ENCODE measurements at regions not wholly inside any gene's neighbourhood (a gene's known extent, or its start where the extent isn't known, plus 50 kb on each side); places are given as distances from the start of the nearest gene placed in this dataset.
"Not testable (repeated sequence)": the region's sequence is repeated elsewhere in the genome, so short reads cannot be mapped to it uniquely, and the experiment has no call there.

- POLR2A ChIA-PET (ENCODE audit: low non-redundant PET); H3K27ac ChIP-seq (ENCODE audit: low read depth, low read length, poor library complexity, severe bottlenecking); H3K4me3 ChIP-seq (ENCODE audit: low read depth, low read length, poor library complexity, severe bottlenecking); CTCF ChIA-PET; BruUV-seq (replicated peaks); intact Hi-C loops (cut with micrococcal nuclease; ENCODE audit: unreplicated experiment); DNase-seq (ENCODE audit: low spot score); H3K36me3 ChIP-seq (ENCODE audit: insufficient read depth, low read length, poor library complexity, severe bottlenecking); H3K27me3 ChIP-seq (replicated peaks; ENCODE audit: insufficient read depth, low read depth, low read length, poor library complexity); H3K4me1 ChIP-seq (ENCODE audit: insufficient read depth, low read length, poor library complexity, severe bottlenecking); H3K9me3 ChIP-seq (ENCODE audit: low read depth, low read length, poor library complexity, severe bottlenecking): not testable (repeated sequence)
Measured at GRCh38 chr15:44817797-44818196, 81.5 kb downstream of the TRIM69 start.

- CTCF ChIA-PET: not testable (repeated sequence)
Measured at GRCh38 chr15:44819331-44819987, 83.1 kb downstream of the TRIM69 start.

GRCh38 chr15:44820535-44820934, 84.2 kb downstream of the TRIM69 start:
- BruUV-seq (replicated peaks); H3K36me3 ChIP-seq (ENCODE audit: insufficient read depth, low read length, poor library complexity, severe bottlenecking); H3K9me3 ChIP-seq (ENCODE audit: low read depth, low read length, poor library complexity, severe bottlenecking); H3K4me1 ChIP-seq (ENCODE audit: insufficient read depth, low read length, poor library complexity, severe bottlenecking); CTCF ChIA-PET; H3K27me3 ChIP-seq (replicated peaks; ENCODE audit: insufficient read depth, low read depth, low read length, poor library complexity); intact Hi-C loops (cut with micrococcal nuclease; ENCODE audit: unreplicated experiment); DNase-seq (ENCODE audit: low spot score); H3K4me3 ChIP-seq (ENCODE audit: low read depth, low read length, poor library complexity, severe bottlenecking); POLR2A ChIA-PET (ENCODE audit: low non-redundant PET); H3K27ac ChIP-seq (ENCODE audit: low read depth, low read length, poor library complexity, severe bottlenecking): not testable (repeated sequence)

More at GRCh38 chr15:44819331-44819987, 83.1 kb downstream of the TRIM69 start:
- POLR2A ChIA-PET (ENCODE audit: low non-redundant PET); H3K9me3 ChIP-seq (ENCODE audit: low read depth, low read length, poor library complexity, severe bottlenecking); intact Hi-C loops (cut with micrococcal nuclease; ENCODE audit: unreplicated experiment); DNase-seq (ENCODE audit: low spot score); H3K4me3 ChIP-seq (ENCODE audit: low read depth, low read length, poor library complexity, severe bottlenecking); H3K27ac ChIP-seq (ENCODE audit: low read depth, low read length, poor library complexity, severe bottlenecking); H3K4me1 ChIP-seq (ENCODE audit: insufficient read depth, low read length, poor library complexity, severe bottlenecking); H3K36me3 ChIP-seq (ENCODE audit: insufficient read depth, low read length, poor library complexity, severe bottlenecking); BruUV-seq (replicated peaks); H3K27me3 ChIP-seq (replicated peaks; ENCODE audit: insufficient read depth, low read depth, low read length, poor library complexity): not testable (repeated sequence)

DNA sequence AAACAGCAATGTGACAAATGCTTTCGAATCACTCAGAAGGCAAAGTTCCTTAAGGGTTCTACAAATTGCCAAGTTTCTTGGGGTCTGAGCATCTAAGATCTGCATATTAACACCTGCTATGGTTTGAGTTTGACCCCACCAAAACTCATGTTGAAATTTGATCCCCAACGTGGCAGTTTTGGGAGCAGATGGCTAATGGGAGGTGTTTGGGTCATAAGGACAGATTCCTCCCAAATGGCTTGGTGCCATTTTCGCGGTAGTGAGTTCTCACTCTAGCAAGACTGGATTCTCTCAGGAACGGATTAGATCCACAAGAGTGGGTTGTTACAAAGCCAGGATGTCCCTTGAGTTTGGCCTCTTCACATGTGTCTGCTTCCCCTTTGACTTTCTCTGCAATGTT, 84.6 kb downstream of the TRIM69 start:
- CTCF ChIA-PET; H3K27ac ChIP-seq (ENCODE audit: low read depth, low read length, poor library complexity, severe bottlenecking): not testable (repeated sequence)

DNA sequence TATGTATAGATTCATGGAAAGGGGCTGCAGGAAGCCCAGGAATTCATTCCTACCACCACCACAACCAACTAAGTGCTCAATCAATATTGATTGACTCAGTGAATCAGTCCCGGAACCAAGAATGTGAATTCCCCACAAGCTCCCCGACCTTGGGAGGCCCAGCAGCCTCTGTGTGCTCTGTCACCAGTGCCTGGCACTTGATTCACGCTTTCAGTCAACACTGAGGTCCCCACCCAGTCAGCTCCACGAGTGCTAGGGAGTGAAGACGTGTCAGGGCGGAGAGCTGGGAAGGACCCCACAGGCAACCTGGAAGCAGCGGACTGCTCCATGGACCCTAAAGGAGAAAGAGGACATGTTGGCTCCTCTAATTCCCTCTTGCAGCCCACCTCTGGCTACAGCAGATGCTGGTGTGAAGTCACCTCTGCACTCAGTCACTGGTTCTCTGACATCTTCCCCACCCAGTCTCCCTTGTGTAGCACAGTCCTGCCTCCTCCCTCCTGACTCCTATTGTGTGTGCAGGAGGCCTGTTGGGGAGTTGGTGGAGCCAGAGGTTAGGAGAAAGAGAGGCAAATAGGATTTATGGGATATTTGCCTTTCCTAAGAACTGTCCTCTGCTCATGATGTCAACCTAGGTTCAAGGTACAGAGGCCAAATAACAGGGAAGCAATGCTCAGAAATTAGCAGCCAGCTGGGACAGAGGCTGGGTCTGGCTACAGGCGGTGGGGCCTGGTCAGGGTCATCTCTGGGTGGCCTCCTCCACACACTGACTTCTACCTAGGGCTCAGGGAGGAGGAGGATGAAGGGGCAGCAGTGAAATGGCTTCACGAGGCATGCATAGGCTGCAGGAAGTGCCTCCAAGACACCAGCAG, 88.2 kb downstream of the TRIM69 start:
- H3K9me3 ChIP-seq (ENCODE audit: low read depth, low read length, poor library complexity, severe bottlenecking); POLR2A ChIA-PET (ENCODE audit: low non-redundant PET); H3K27ac ChIP-seq (ENCODE audit: low read depth, low read length, poor library complexity, severe bottlenecking); intact Hi-C loops (cut with micrococcal nuclease; ENCODE audit: unreplicated experiment); H3K27me3 ChIP-seq (replicated peaks; ENCODE audit: insufficient read depth, low read depth, low read length, poor library complexity); H3K36me3 ChIP-seq (ENCODE audit: insufficient read depth, low read length, poor library complexity, severe bottlenecking); BruUV-seq (replicated peaks); CTCF ChIA-PET; H3K4me3 ChIP-seq (ENCODE audit: low read depth, low read length, poor library complexity, severe bottlenecking); DNase-seq (ENCODE audit: low spot score); H3K4me1 ChIP-seq (ENCODE audit: insufficient read depth, low read length, poor library complexity, severe bottlenecking): not testable (repeated sequence)

More for the DNA sequence above, 84.6 kb downstream of the TRIM69 start:
- BruUV-seq (replicated peaks); H3K9me3 ChIP-seq (ENCODE audit: low read depth, low read length, poor library complexity, severe bottlenecking); intact Hi-C loops (cut with micrococcal nuclease; ENCODE audit: unreplicated experiment); H3K27me3 ChIP-seq (replicated peaks; ENCODE audit: insufficient read depth, low read depth, low read length, poor library complexity); H3K4me3 ChIP-seq (ENCODE audit: low read depth, low read length, poor library complexity, severe bottlenecking); H3K4me1 ChIP-seq (ENCODE audit: insufficient read depth, low read length, poor library complexity, severe bottlenecking); POLR2A ChIA-PET (ENCODE audit: low non-redundant PET); DNase-seq (ENCODE audit: low spot score); H3K36me3 ChIP-seq (ENCODE audit: insufficient read depth, low read length, poor library complexity, severe bottlenecking): not testable (repeated sequence)

DNA sequence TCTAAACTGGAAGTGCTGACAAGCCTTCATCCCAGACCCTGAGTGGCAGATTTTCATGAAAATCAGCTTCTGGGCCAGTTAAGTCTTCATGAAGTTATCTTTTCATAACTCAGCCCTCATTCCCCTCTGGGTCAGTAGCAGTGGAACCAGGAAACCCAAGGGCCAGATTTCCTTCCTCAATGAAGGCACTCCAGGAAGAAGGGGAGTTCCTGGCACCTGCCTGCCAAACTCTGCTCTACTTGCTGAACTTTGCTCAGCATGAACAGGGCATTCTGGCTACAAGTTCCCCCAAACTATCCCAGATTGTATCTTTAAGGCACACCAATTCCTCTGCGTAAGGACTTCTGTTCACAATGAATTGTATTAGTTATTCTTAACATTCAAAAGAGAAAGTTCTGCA, 90.3 kb downstream of the TRIM69 start:
- TSS peak; percentile 99 for BruUV-seq (replicated peaks)

GRCh38 chr15:44828229-44828914, 92.0 kb downstream of the TRIM69 start:
- not testable (repeated sequence) for BruUV-seq (replicated peaks)

More for the DNA sequence above, 90.3 kb downstream of the TRIM69 start:
- H3K9me3 ChIP-seq (ENCODE audit: low read depth, low read length, poor library complexity, severe bottlenecking); intact Hi-C loops (cut with micrococcal nuclease; ENCODE audit: unreplicated experiment); CTCF ChIA-PET; H3K36me3 ChIP-seq (ENCODE audit: insufficient read depth, low read length, poor library complexity, severe bottlenecking); DNase-seq (ENCODE audit: low spot score); H3K4me3 ChIP-seq (ENCODE audit: low read depth, low read length, poor library complexity, severe bottlenecking); H3K27ac ChIP-seq (ENCODE audit: low read depth, low read length, poor library complexity, severe bottlenecking); H3K4me1 ChIP-seq (ENCODE audit: insufficient read depth, low read length, poor library complexity, severe bottlenecking); POLR2A ChIA-PET (ENCODE audit: low non-redundant PET); H3K27me3 ChIP-seq (replicated peaks; ENCODE audit: insufficient read depth, low read depth, low read length, poor library complexity): not testable (repeated sequence)

More at GRCh38 chr15:44828229-44828914, 92.0 kb downstream of the TRIM69 start:
- H3K27ac ChIP-seq (ENCODE audit: low read depth, low read length, poor library complexity, severe bottlenecking); POLR2A ChIA-PET (ENCODE audit: low non-redundant PET); H3K36me3 ChIP-seq (ENCODE audit: insufficient read depth, low read length, poor library complexity, severe bottlenecking); H3K9me3 ChIP-seq (ENCODE audit: low read depth, low read length, poor library complexity, severe bottlenecking); intact Hi-C loops (cut with micrococcal nuclease; ENCODE audit: unreplicated experiment); H3K4me3 ChIP-seq (ENCODE audit: low read depth, low read length, poor library complexity, severe bottlenecking); CTCF ChIA-PET; DNase-seq (ENCODE audit: low spot score); H3K27me3 ChIP-seq (replicated peaks; ENCODE audit: insufficient read depth, low read depth, low read length, poor library complexity); H3K4me1 ChIP-seq (ENCODE audit: insufficient read depth, low read length, poor library complexity, severe bottlenecking): not testable (repeated sequence)
